ENCODE measurements at regions not wholly inside any gene's neighbourhood (a gene's known extent, or its start where the extent isn't known, plus 50 kb on each side); places are given as distances from the start of the nearest gene placed in this dataset.

GRCh38 chr18:27772081-27772480, 404.8 kb downstream of the CDH2 start (continued):
- no peak for TF ChIP-seq TCF7L2 (IDR thresholded peaks at IDR 0.05; ENCODE audit: borderline replicate concordance, extremely low read depth, insufficient read depth, insufficient read length)
- TF ChIP-seq MAX (IDR thresholded peaks at IDR 0.05) = no peak
- TF ChIP-seq REST (IDR thresholded peaks at IDR 0.05; ENCODE audit: low read depth) = no peak
- TF ChIP-seq POLR2AphosphoS5 (IDR thresholded peaks at IDR 0.05; ENCODE audit: low read depth, low read length) = no peak
- TF ChIP-seq YY1 (IDR thresholded peaks at IDR 0.05; ENCODE audit: extremely low read depth, insufficient replicate concordance, low read depth, low read length) = no peak

GRCh38 chr18:27771571-27771970, 405.4 kb downstream of the CDH2 start:
- Histone ChIP-seq H3K9me3 (ENCODE audit: control insufficient read depth in 1 of 2, insufficient read depth in 1 of 2, low read depth in 1 of 2, low read length in 2 of 2) (0 out of 4 replicates have a peak, but pooled peaks cover 0 to 3% of the 10 kb centered on the region in 2 experiments), H3K9me2 (ENCODE audit: insufficient read depth) (no peaks in the 10 kb centered on the region), H3K4me2 (ENCODE audit: low read length) (no peak overlapping the region), H3K27me3 (ENCODE audit: insufficient read depth, low read length) (no peaks in the 10 kb centered on the region), H4K20me1 (ENCODE audit: insufficient read depth) (no peaks in the 10 kb centered on the region), H2AFZ (ENCODE audit: low read depth, low read length, poor library complexity, severe bottlenecking) (no peak overlapping the region), H3K27ac (ENCODE audit: low read depth, low read length) (no peak overlapping the region), H3K36me3 (ENCODE audit: control insufficient read depth in 1 of 2, insufficient read depth in 2 of 2, low read length in 2 of 2) (no peaks in the 10 kb centered on the region), H3K79me2 (ENCODE audit: insufficient read depth, low read length) (no peaks in the 10 kb centered on the region), H3K4me3 (replicated peaks in 1 of 2; ENCODE audit: low read depth in 1 of 2, low read length in 2 of 2) (no peak overlapping the region), H3K4me1 (ENCODE audit: control insufficient read depth in 1 of 2, insufficient read depth in 2 of 2, low read length in 2 of 2) (no peaks in the 10 kb centered on the region), H3K9ac (ENCODE audit: low read length) (no peak overlapping the region)
- intact Hi-C loops (cut with micrococcal nuclease) = no loop called here
- BruUV-seq (replicated peaks) = no TSS peak
- no peak for TF ChIP-seq SRF (IDR thresholded peaks at IDR 0.05; ENCODE audit: low read depth)
- no peak for TF ChIP-seq CBX3 (IDR thresholded peaks at IDR 0.05; ENCODE audit: low read depth)
- no peak for DNase-seq (ENCODE audit: low read depth, low spot score)
- ChIA-PET CTCF (no interaction called here), RAD21 (ENCODE audit: low non-redundant PET in 1 of 2, low total read pairs in 2 of 2, uncharacterized antibody in 2 of 2, unreplicated experiment in 2 of 2) (no interaction called here), POLR2A (no interaction called here)
- ATAC-seq = no peak

Data from HCT116 (cell line).